BJ (cell line): ENCODE measurements at regions not wholly inside any gene's neighbourhood (a gene's known extent, or its start where the extent isn't known, plus 50 kb on each side); places are given as distances from the start of the nearest gene placed in this dataset.

Experiments
- CTCF ChIA-PET: fragments of 350-600 bp; formaldehyde crosslinking; extraction: SDS; loops from one replicate; lab custom pipeline; 2021; ENCODE audit warnings: antibody characterized with exemption, inconsistent platforms; lab: Yijun Ruan, JAX
- POLR2A ChIA-PET: fragments of 300-600 bp; sonication (Branson Sonifier 250); formaldehyde crosslinking; extraction: SDS; loops from one replicate; lab custom pipeline; 2021; ENCODE audit warnings: antibody characterized with exemption; lab: Charles Lee
- DNase-seq: peaks from one replicate; pipeline ENCODE4 v3.0.0-alpha.2; 2011; ENCODE audit warnings: low read depth
- H3K27me3 ChIP-seq: 2 replicates; pipeline ENCODE4 v1.6.0; 2011; ENCODE audit warnings: low read length; ENCODE audit not compliant: control insufficient read depth, insufficient read depth
- H3K36me3 ChIP-seq: 2 replicates; pipeline ENCODE4 v1.5.1; 2011; ENCODE audit warnings: low read length; ENCODE audit not compliant: control insufficient read depth, insufficient read depth
- H3K4me3 ChIP-seq: 2 replicates; pipeline ENCODE4 v1.5.1; 2011; ENCODE audit warnings: low read depth, mild to moderate bottlenecking, control low read depth, low read length
- TF ChIP-seq, protein P1 (sequence below): IDR thresholded peaks from 2 replicates; pipeline ENCODE4 v1.5.1; 2011; ENCODE audit warnings: low read depth, mild to moderate bottlenecking, control low read depth, inconsistent platforms, low read length, moderate library complexity; ENCODE audit not compliant: insufficient read depth

DNA sequence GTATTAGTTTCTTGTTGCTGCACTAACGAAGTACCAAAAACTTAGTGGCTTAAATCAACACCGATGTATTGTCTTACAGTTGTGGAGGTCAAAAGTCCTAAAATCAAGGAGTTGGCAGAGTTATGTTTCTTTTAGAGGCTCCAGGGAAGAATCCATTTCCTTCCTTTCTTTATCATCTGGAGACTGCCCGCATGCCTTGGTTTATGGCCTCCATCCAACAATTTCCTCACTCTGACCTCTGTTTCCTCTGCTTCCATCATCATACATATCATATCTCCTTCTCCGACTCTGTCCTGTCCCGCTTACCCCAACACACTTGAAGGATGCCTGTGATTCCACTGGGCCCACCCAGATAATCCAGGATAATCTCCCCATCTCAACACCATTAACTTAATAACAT, 627.8 kb downstream of the KCNJ2 start:
- ChIA-PET POLR2A (no interaction called here), CTCF (no interaction called here)
- H3K36me3 ChIP-seq = no peaks in the 10 kb centered on the region
- H3K27me3 ChIP-seq = no peaks in the 10 kb centered on the region
- DNase-seq = no peak
- no peak overlapping the region for H3K4me3 ChIP-seq
- TF ChIP-seq, protein P1, sequence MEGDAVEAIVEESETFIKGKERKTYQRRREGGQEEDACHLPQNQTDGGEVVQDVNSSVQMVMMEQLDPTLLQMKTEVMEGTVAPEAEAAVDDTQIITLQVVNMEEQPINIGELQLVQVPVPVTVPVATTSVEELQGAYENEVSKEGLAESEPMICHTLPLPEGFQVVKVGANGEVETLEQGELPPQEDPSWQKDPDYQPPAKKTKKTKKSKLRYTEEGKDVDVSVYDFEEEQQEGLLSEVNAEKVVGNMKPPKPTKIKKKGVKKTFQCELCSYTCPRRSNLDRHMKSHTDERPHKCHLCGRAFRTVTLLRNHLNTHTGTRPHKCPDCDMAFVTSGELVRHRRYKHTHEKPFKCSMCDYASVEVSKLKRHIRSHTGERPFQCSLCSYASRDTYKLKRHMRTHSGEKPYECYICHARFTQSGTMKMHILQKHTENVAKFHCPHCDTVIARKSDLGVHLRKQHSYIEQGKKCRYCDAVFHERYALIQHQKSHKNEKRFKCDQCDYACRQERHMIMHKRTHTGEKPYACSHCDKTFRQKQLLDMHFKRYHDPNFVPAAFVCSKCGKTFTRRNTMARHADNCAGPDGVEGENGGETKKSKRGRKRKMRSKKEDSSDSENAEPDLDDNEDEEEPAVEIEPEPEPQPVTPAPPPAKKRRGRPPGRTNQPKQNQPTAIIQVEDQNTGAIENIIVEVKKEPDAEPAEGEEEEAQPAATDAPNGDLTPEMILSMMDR = no peak

DNA sequence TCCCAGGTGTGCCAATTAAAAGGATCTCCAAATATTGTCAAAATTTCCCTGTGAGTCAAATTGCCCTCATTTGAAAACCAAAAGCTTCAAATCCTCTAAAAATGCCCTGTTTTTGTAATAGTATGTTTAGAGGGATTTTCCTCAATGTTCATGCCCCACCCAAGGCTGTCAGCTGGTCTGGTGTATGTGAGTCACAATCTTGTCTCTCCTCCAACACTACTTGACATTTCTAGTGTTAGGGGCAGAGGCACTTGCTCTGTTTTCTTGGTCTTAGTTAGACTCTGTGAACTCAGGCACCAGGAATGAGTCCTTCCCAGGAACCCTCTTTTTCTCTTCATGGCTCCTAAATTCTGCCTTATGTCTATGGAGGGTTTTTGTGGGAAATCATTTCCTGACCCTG, 634.8 kb downstream of the KCNJ2 start:
- ChIA-PET POLR2A (no interaction called here), CTCF (no interaction called here)
- TF ChIP-seq, protein P1 = no peak
- H3K27me3 ChIP-seq = no peaks in the 10 kb centered on the region
- H3K4me3 ChIP-seq = no peak overlapping the region
- no peak for DNase-seq
- no peaks in the 10 kb centered on the region for H3K36me3 ChIP-seq

DNA sequence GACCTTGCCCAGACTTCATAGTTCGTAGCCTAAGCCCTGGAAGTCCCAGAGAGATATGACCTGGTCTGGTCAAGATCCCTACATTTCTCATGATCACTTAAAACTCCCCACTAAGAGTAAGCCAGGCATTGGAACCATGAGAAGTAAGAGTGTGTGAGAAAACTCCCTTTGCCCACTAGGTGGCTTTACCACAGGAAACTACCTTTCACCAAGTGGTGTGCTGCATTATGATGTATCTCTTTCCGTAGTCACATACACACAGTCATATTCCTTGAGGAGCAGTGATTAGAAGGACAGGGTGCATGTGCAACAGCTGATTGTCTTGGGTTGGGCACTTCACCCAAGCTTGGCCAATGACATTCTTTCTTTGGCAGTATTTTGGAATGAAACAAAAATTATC, 639.3 kb downstream of the KCNJ2 start:
- no peak for DNase-seq
- TF ChIP-seq, protein P1 = no peak
- Histone ChIP-seq H3K4me3 (no peak overlapping the region), H3K27me3 (no peaks in the 10 kb centered on the region), H3K36me3 (no peaks in the 10 kb centered on the region)
- CTCF ChIA-PET = interaction anchor here (1.1 kb wide), 1 partner anchor 113 kb away, joined by 3 read pairs; no protein-coding TSS in a partner anchor
- POLR2A ChIA-PET = no interaction called here

DNA sequence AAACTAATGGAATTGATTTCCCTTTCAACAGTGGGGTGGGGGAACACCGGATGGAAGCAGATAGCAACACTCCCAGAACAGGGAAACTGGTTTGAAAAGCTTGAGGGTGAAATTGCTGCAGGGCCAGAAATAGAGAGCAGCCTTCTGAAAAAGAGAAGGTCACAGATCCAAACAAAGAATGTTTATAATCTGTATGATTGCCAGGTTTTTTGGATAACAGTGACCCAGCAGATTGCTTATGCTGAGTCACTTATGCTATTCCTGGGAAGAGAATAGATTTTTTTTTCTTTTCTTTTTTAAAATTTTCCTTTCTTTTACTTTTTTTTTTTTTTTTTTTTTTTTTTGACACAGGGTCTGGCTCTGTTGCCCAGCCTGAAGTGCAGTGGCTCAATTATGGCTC, 641.3 kb downstream of the KCNJ2 start:
- ChIA-PET CTCF (no interaction called here), POLR2A (no interaction called here)
- TF ChIP-seq, protein P1 = no peak

DNA sequence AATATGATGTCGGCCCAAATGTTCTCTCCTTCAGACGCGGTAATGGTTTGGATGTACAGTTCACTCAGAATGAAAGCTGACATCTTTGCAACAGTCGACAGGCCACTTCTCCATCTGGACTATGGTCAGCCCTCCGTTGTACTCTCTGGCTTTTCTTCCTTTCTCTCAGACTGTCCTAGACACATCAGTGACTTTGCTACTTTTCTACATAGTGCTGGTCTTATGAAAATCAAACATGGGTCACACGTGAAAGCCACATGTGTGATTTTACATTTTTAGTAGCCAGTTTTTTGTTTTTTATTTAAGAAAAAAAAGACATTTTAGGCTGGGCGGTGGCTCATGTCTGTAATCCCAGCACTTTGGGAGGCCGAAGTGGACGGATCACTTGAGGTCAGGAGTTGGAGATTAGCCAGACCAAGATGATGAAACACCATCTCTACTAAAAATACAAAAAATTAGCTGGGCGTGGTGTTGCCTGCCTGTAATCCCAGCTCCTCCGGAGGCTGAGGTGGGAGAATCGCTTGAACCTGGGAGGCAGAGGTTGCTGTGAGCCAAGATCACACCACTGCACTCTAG, 644.1 kb downstream of the KCNJ2 start:
- CTCF ChIA-PET = interaction anchor here (0.6 kb wide), 1 partner anchor 80 kb away, joined by 3 read pairs; no protein-coding TSS in a partner anchor

More for the DNA sequence above, 641.3 kb downstream of the KCNJ2 start:
- no peaks in the 10 kb centered on the region for H3K27me3 ChIP-seq
- no peaks in the 10 kb centered on the region for H3K36me3 ChIP-seq
- H3K4me3 ChIP-seq = no peak overlapping the region
- DNase-seq = no peak

More for the DNA sequence above, 644.1 kb downstream of the KCNJ2 start:
- Histone ChIP-seq H3K4me3 (no peak overlapping the region), H3K27me3 (no peaks in the 10 kb centered on the region), H3K36me3 (no peaks in the 10 kb centered on the region)
- POLR2A ChIA-PET = no interaction called here
- TF ChIP-seq, protein P1 = no peak
- DNase-seq = no peak
